Right lobe of liver (tissue), 4 donors: ENCODE measurements at regions not wholly inside any gene's neighbourhood (a gene's known extent, or its start where the extent isn't known, plus 50 kb on each side); places are given as distances from the start of the nearest gene placed in this dataset.

Experiments
- POLR2A ChIP-seq: fragments of 450-650 bp; IDR thresholded peaks from one replicate; pipeline ENCODE4 v1.6.1; 2017; ENCODE audit warnings: antibody characterized with exemption, mild to moderate bottlenecking
- TF ChIP-seq, protein P1 (sequence below), 4 donors: fragments of 200-600 bp in 3 of 4; fragments of 450-650 bp in 1 of 4; IDR thresholded peaks; one replicate each; pipeline versions ENCODE4 v1.5.1 to v1.8.0; 2016 to 2022; ENCODE audit warnings: antibody characterized with exemption in 4 of 4, mild to moderate bottlenecking in 2 of 4
- donor health status: DM: no; HTN: no; CAD: no.
- donor health status: DM: no; HTN: no; CAD: no.
- donor health status: DM: no; HTN: yes; CAD: no.

DNA sequence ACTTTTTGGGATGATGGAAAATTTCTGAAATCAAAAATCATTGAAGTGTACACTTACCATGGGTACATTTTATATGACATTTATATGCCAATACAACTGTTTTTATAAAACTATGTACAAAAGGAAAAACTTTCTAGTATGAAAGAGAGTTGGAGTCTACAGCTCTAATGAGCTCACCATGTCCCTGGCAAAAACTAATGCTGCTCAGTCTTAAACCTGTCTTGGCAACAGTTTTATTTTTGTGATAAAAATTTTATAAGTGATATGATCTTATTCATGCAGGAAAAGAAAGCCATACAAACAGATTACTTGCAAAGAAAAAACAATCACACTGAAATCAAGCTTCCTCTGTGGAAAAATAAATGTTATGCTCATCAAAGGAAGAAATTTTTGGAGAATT, 78.9 kb upstream of the RASEF start:
- TF ChIP-seq POLR2A, result no peak
- TF ChIP-seq, protein P1, sequence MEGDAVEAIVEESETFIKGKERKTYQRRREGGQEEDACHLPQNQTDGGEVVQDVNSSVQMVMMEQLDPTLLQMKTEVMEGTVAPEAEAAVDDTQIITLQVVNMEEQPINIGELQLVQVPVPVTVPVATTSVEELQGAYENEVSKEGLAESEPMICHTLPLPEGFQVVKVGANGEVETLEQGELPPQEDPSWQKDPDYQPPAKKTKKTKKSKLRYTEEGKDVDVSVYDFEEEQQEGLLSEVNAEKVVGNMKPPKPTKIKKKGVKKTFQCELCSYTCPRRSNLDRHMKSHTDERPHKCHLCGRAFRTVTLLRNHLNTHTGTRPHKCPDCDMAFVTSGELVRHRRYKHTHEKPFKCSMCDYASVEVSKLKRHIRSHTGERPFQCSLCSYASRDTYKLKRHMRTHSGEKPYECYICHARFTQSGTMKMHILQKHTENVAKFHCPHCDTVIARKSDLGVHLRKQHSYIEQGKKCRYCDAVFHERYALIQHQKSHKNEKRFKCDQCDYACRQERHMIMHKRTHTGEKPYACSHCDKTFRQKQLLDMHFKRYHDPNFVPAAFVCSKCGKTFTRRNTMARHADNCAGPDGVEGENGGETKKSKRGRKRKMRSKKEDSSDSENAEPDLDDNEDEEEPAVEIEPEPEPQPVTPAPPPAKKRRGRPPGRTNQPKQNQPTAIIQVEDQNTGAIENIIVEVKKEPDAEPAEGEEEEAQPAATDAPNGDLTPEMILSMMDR (IDR thresholded peaks at IDR 0.05), result no peak
